GM12891 (cell line): ENCODE measurements at regions not wholly inside any gene's neighbourhood (a gene's known extent, or its start where the extent isn't known, plus 50 kb on each side); places are given as distances from the start of the nearest gene placed in this dataset.

Experiments
- POLR2A ChIP-seq: IDR thresholded peaks from 2 replicates; pipeline ENCODE4 v1.6.1; 2011; ENCODE audit warnings: low read depth, low read length, control low read depth
- POLR2AphosphoS5 ChIP-seq: IDR thresholded peaks from 2 replicates; pipeline ENCODE4 v1.6.1; 2011; ENCODE audit warnings: low read depth, low read length, control low read depth
- SPI1 ChIP-seq: IDR thresholded peaks from 2 replicates; pipeline ENCODE4 v1.6.1; 2011; ENCODE audit warnings: low read depth, low read length, control low read depth

- TF ChIP-seq SPI1 (no peak), POLR2A (no peak), POLR2AphosphoS5 (no peak)
Observed at GRCh38 chr12:72746048-72746447, 473.9 kb downstream of the TRHDE start.
